ENCODE measurements at regions not wholly inside any gene's neighbourhood (a gene's known extent, or its start where the extent isn't known, plus 50 kb on each side); places are given as distances from the start of the nearest gene placed in this dataset.
"Not testable (repeated sequence)": the region's sequence is repeated elsewhere in the genome, so short reads cannot be mapped to it uniquely, and the experiment has no call there.

DNA sequence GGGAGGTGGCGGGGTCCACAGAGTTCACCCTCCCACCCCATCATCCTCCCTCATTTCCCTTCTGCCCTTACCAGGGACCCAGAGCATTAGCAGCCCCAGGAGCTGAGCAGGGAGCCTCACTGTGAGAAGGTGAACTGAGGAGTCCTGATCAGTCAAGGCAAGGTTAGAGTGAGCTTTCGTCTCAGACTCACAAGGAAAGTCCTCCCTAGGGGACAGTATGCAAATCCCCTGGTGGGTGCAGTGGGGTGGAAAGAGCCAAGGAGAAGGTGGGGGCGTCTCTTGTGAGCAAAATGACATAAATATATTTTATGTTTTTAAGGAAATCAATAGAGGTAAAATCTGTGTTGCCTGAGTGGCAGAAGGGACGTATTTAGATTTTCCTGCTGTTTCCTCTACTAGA is 329.1 kb downstream of the RPIA start:
- not testable (repeated sequence) for H3K27ac Mint-ChIP-seq; H3K36me3 Mint-ChIP-seq (ENCODE audit: low read depth); H3K27me3 Mint-ChIP-seq; H3K9me3 Mint-ChIP-seq; H3K4me3 Mint-ChIP-seq; H3K4me1 Mint-ChIP-seq; ATAC-seq (replicated peaks)

DNA sequence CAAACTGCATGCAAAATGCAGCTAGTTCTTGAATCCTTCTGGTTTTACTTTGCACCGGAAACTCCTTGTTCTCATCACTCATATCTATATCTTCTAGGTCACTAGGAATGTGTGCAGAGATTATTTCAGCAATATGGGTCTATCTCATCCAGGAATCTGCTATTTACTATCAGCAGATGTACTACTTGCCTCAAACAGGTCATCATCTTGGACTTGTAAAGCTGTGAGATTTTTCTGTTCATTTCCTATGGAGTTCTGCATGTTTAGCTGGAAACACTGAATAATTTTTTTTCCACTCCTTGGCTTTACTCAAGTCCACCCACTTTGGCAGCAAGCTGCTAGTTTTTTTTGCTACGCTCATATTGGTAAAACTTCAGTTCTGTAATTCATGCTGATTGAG is 334.8 kb downstream of the RPIA start:
- not testable (repeated sequence) for ATAC-seq (replicated peaks); H3K9me3 Mint-ChIP-seq; H3K27me3 Mint-ChIP-seq; H3K27ac Mint-ChIP-seq; H3K4me1 Mint-ChIP-seq; H3K36me3 Mint-ChIP-seq (ENCODE audit: low read depth); H3K4me3 Mint-ChIP-seq

DNA sequence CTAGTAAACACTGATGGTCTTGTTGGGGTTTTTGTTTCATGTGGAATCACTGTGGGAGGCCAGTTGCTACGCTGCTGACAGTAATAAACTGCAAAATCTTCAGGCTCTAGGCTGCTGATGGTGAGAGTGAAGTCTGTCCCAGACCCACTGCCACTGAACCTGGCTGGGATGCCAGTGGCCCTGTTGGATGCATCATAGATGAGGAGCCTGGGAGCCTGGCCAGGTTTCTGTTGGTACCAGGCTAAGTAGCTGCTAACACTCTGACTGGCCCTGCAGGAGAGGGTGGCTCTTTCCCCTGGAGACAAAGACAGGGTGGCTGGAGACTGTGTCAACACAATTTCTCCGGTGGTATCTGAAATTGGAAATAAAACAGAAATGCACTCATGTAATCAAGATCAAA is 335.6 kb downstream of the RPIA start:
- H3K36me3 Mint-ChIP-seq (ENCODE audit: low read depth); H3K4me1 Mint-ChIP-seq; H3K4me3 Mint-ChIP-seq; H3K9me3 Mint-ChIP-seq; ATAC-seq (replicated peaks); H3K27ac Mint-ChIP-seq; H3K27me3 Mint-ChIP-seq: not testable (repeated sequence)

DNA sequence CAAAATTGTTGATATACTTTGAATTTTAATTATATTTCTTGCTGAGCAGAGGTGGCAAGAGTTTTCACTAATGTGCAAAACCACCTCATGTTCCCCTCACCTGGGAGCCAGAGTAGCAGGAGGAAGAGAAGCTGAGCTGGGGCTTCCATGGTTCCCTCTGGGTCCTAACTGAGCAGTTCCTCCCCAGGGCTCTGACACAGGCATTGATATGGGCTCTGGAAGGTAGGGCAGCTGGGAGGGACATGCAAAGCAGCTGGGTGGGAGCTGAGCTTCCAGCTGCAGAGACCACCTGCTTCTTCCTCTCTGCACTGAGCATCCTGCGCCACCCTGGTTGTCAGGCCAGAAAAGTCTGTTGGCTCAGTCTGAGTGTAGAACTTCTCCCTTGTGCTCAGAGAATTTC is 336.1 kb downstream of the RPIA start:
- not testable (repeated sequence) for H3K4me1 Mint-ChIP-seq; H3K27me3 Mint-ChIP-seq; ATAC-seq (replicated peaks); H3K36me3 Mint-ChIP-seq (ENCODE audit: low read depth); H3K9me3 Mint-ChIP-seq; H3K27ac Mint-ChIP-seq; H3K4me3 Mint-ChIP-seq

DNA sequence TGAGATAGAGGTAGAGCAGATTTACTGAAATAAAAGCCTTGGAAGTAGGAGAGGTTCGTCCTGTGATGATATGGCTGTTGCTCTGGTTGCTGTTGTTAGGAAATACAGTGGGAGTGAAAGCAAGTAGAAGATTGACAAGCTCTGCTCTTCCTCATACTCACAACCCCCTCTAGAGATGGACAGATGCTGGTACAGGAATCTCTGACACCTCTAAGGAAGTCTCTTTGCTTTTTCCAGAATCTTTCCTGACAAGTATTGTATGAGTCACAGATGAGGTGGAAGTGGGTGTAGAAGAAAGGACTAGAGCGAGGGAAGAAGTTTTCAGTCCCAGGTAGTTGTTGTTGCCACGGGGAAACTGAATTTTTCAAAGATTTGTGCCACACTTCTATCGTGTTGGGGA is 337.8 kb downstream of the RPIA start:
- H3K4me3 Mint-ChIP-seq; ATAC-seq (replicated peaks); H3K27ac Mint-ChIP-seq; H3K36me3 Mint-ChIP-seq (ENCODE audit: low read depth); H3K27me3 Mint-ChIP-seq; H3K4me1 Mint-ChIP-seq; H3K9me3 Mint-ChIP-seq: not testable (repeated sequence)

DNA sequence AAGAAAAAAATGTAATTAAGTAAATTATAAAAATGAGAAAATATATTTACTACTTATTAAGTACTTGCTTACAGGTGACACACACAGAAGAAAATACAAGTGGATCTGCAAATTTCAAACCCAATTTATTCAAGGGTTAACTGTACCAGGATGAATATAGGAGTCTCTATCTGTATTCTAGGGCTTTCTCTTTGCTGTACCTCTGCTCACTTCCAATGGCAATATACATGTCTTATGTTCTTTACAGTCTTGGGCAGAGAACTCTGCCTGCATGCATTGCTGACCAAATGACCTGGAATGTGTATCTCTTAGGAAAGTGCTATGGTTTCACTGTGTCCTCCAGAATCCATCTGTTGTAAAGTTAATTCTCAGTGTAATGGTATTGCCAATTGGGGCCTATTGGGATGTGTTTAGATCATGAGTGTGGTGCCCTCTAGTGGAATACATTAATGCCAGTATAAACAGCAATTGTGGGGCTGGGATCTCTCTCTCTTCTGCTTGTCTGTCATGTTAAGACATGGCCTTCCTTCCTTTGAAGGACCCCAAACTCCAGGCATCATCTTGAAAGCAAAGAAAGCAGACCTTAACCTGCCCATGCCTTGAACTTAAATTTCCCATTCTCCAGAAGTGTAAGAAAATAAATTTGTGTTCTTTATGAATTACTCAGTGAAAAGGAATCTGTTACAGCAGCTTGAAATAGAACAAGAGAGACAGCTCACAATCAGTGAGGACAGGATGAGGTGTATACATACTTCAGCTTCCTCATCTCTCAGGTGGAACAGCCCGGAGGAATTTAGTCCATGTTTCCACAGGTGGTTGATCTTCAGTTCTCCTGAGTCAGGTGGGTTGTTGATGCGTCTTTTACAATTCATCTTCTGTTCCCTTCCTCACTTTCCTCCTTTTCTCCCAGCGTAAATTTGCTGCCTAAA is 356.9 kb downstream of the RPIA start:
- not testable (repeated sequence) for H3K9me3 Mint-ChIP-seq; H3K4me3 Mint-ChIP-seq; H3K36me3 Mint-ChIP-seq (ENCODE audit: low read depth); H3K27ac Mint-ChIP-seq; H3K27me3 Mint-ChIP-seq; H3K4me1 Mint-ChIP-seq
- ATAC-seq (replicated peaks), result peak; percentile 44

DNA sequence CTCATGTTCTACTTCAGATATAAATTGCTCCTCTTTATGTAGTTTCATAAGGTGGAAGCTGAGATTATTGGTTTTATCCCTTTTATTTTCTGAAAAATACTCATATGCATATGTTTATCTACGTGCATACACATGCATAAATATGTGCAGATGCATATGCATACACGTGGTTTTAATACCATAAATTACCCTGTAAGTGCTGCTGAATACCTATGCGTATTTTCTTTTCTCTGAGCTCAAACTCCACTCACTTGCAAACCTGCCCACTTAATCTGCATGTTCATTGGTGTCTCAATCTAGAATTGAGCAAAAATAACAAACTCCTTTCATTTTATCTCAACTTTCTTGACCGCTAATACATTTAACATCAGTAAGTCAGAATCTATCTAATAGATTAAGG is 367.1 kb downstream of the RPIA start:
- H3K4me1 Mint-ChIP-seq; H3K36me3 Mint-ChIP-seq (ENCODE audit: low read depth); H3K27ac Mint-ChIP-seq; H3K4me3 Mint-ChIP-seq; ATAC-seq (replicated peaks); H3K27me3 Mint-ChIP-seq; H3K9me3 Mint-ChIP-seq: not testable (repeated sequence)

DNA sequence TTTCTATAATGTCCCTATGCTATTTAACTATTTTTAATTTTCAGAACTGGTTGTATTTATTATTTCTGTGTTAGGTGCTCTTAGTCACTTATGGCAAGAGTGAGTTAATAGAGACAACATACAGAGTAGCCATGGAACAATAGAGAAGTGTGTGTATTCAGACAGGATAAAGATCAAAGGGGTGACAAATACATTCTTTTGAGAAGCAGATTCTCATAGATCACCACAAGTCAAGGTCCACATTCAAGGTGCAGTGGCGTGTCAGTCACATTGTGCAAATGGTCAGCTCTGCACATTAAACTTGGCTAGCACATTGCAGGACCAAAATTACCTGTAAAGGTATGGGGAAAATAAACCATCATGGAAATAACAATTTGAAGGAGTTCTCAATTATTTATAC is 369.7 kb downstream of the RPIA start:
- H3K9me3 Mint-ChIP-seq; H3K4me1 Mint-ChIP-seq; ATAC-seq (replicated peaks); H3K36me3 Mint-ChIP-seq (ENCODE audit: low read depth); H3K27ac Mint-ChIP-seq; H3K4me3 Mint-ChIP-seq; H3K27me3 Mint-ChIP-seq: not testable (repeated sequence)

DNA sequence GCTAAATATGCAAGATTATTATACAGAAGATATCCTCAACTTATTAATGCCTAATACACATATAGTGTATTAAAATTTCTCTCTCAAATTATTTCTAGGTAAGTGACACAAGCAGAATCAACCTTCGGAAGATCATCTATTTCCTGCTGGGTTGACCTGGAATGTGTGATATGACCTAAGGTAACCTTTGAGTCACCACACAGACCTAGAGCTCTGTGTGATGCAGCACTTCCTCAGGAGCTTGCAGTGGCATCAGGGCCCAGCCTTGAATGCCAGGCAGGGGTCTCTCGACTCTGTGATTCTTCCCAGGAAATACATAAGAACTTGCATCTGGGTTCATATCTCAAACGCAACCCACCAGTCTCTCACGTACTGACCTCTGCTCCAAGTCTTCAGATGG is 385.3 kb downstream of the RPIA start:
- not testable (repeated sequence) for H3K36me3 Mint-ChIP-seq (ENCODE audit: low read depth); H3K4me3 Mint-ChIP-seq; H3K9me3 Mint-ChIP-seq; H3K27me3 Mint-ChIP-seq; H3K27ac Mint-ChIP-seq; ATAC-seq (replicated peaks); H3K4me1 Mint-ChIP-seq

DNA sequence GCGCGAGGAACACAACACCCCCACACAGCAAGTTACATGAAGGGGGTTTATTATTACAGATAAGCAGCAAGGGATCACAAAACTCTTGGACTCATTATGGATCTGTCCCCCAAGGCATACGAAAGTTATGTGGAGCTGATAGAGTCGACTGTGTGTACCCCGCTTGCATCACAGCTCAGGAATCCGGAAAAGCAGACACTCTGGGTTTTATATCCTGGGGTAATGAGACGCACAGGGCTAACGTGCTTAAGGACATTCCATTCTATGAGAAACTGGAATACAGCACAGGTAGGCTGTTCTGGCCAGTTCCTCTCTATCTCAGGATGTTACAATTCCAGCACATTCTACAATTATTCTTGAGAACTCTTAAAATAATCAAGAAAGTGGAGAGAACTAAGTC is 401.4 kb downstream of the RPIA start:
- H3K36me3 Mint-ChIP-seq (ENCODE audit: low read depth); H3K4me3 Mint-ChIP-seq; H3K4me1 Mint-ChIP-seq; H3K27me3 Mint-ChIP-seq; H3K9me3 Mint-ChIP-seq; ATAC-seq (replicated peaks); H3K27ac Mint-ChIP-seq: not testable (repeated sequence)

DNA sequence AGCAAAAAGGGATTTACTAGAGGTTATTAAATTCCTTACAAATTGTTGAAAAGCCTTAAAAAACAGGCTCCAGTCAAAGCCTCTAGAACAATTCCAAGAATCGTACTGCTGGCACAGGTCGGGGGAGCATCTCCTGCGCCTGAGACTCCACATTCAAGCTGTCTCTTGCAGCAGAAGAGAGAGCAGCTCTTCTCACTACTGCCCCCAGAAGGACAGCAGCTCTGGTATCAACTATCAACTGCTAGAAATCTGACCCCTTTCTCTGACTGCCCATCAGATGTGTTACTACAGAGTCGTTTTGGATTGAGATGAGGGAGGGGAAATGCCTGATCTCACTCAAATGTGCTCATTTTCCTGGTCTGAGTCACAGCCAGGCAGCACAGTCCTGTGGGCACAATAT is 403.6 kb downstream of the RPIA start:
- H3K36me3 Mint-ChIP-seq (ENCODE audit: low read depth); H3K27ac Mint-ChIP-seq; H3K9me3 Mint-ChIP-seq; H3K27me3 Mint-ChIP-seq; H3K4me3 Mint-ChIP-seq; H3K4me1 Mint-ChIP-seq; ATAC-seq (replicated peaks): not testable (repeated sequence)

DNA sequence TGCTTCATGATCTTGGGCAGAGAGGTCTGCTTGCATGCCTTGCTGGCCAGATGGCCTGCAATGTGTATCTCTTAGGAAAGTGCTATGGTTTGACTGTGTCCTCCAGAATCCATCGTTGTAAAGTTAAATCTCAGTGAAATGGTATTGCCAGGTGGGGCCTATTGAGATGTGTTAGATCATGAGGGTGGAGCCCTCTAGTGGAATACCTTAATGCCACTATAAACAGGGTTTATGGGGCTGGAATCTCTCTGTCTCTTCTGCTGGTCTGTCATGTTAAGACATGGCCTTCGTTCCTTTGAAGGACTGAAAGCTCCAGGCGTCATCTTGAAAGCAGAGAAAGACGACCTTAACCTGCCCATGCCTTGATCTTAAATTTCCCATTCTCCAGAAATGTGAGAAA is 411.1 kb downstream of the RPIA start:
- H3K27me3 Mint-ChIP-seq; H3K4me3 Mint-ChIP-seq; ATAC-seq (replicated peaks); H3K4me1 Mint-ChIP-seq; H3K36me3 Mint-ChIP-seq (ENCODE audit: low read depth); H3K9me3 Mint-ChIP-seq; H3K27ac Mint-ChIP-seq: not testable (repeated sequence)

DNA sequence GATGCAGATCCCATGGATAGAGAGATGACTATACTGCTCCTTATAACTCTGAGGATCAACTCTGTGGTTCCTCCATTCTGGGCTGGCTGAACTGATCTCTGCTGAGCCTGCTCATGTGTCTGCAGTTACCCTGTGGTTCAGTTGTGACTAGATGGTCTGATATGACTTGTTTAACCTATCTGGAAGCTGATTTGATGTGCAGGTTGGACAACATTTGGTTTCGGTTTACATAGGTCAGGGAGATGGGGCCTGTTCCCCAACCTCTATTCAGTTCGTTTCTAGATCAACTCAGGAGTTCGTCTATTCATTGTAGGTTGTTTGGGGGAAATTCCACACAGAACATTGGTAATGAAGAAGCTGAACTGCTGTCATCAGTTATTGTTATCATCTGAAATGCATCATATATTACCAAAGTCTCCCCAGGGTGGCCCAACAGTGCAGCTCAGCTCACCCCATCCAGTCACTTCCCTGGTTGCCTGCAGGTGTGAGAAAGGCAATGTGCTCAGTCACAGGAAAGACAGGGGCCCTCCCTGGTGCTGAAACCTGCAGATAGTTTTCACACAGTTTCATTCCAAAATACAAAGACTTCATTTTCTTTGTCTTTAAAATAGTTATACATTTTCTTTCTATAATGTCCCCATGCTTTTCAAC is 415.0 kb downstream of the RPIA start:
- H3K4me3 Mint-ChIP-seq; ATAC-seq (replicated peaks); H3K36me3 Mint-ChIP-seq (ENCODE audit: low read depth); H3K4me1 Mint-ChIP-seq; H3K27me3 Mint-ChIP-seq; H3K27ac Mint-ChIP-seq; H3K9me3 Mint-ChIP-seq: not testable (repeated sequence)

DNA sequence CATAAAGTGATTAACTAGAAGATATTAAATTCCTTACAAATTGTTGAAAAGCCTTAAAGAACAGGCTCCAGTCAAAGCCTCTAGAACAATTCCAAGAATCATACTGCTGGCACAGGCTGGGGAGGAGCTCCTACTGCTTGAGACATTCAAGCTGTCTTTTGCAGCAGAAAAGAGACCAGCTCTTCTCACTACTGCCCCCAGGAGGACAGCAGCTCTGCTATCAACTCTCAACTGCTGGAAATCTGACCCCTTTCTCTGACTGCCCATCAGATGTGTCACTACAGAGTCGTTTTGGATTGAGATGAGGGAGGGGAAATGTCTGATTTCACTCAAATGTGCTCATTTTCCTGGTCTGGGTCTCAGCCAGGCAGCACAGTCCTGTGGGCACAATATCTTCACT is 421.0 kb downstream of the RPIA start:
- not testable (repeated sequence) for H3K9me3 Mint-ChIP-seq; H3K4me3 Mint-ChIP-seq; H3K27me3 Mint-ChIP-seq; H3K4me1 Mint-ChIP-seq; ATAC-seq (replicated peaks); H3K36me3 Mint-ChIP-seq (ENCODE audit: low read depth); H3K27ac Mint-ChIP-seq

DNA sequence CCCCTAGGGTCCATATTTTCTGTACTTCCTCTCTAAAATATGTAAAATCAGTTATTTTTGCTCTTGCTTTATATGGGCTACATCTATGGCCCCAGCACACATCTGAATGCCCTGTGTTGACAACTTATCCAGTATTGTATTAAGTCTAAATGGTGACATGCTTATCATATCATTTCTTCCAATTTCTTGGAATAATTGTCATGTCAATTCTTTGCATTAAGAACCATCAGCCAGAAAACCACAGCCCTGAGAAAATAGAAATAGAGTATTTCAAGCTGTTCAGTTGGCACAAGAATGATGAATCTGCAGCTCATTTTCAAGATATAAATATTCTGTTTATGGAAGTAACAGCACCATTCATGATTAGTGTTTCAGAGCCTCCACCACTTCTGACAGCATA is 421.8 kb downstream of the RPIA start:
- ATAC-seq (replicated peaks); H3K27ac Mint-ChIP-seq; H3K36me3 Mint-ChIP-seq (ENCODE audit: low read depth); H3K9me3 Mint-ChIP-seq; H3K4me3 Mint-ChIP-seq; H3K27me3 Mint-ChIP-seq; H3K4me1 Mint-ChIP-seq: not testable (repeated sequence)

DNA sequence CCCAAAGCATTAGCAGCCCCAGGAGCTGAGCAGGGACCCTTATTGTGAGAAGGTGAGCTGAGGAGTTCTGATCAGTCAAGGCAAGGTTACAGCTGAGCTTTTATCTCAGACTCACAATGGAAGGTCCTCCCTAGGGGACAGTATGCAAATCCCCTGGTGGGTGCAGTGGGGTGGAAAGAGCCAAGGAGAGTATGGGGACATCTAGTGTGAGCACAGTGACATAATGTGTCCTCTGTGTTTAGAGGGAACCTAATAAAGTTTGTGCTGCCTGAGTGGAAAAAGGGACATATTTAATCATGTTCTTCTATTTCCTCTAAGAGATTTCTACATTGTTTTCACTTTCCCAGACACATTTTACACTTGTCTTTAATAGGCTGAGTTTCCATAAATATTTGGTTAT is 438.0 kb downstream of the RPIA start:
- H3K36me3 Mint-ChIP-seq (ENCODE audit: low read depth); H3K9me3 Mint-ChIP-seq; H3K27ac Mint-ChIP-seq; H3K27me3 Mint-ChIP-seq; H3K4me1 Mint-ChIP-seq; H3K4me3 Mint-ChIP-seq; ATAC-seq (replicated peaks): not testable (repeated sequence)
